ENCODE measurements at regions not wholly inside any gene's neighbourhood (a gene's known extent, or its start where the extent isn't known, plus 50 kb on each side); places are given as distances from the start of the nearest gene placed in this dataset.

- TF ChIP-seq CTCF (IDR thresholded peaks at IDR 0.05): no peak
- TF ChIP-seq ZFX (IDR thresholded peaks at IDR 0.05; ENCODE audit: borderline replicate concordance): no peak
These were observed 125.8 kb downstream of the LY86 start for GRCh38 chr6:6714118-6714897.

Data from 22Rv1 (cell line).